ENCODE measurements at regions not wholly inside any gene's neighbourhood (a gene's known extent, or its start where the extent isn't known, plus 50 kb on each side); places are given as distances from the start of the nearest gene placed in this dataset.

- DNase-seq (ENCODE audit: low spot score), result no peak
Measured at GRCh38 chr3:76900596-76900995, 139.3 kb upstream of the ROBO2 start.

GRCh38 chr3:76908156-76908555 lies 131.7 kb upstream of the ROBO2 start:
- DNase-seq (ENCODE audit: low spot score), result no peak

GRCh38 chr3:76912841-76913383 lies 127.0 kb upstream of the ROBO2 start:
- no peak for DNase-seq (ENCODE audit: low spot score)

DNA sequence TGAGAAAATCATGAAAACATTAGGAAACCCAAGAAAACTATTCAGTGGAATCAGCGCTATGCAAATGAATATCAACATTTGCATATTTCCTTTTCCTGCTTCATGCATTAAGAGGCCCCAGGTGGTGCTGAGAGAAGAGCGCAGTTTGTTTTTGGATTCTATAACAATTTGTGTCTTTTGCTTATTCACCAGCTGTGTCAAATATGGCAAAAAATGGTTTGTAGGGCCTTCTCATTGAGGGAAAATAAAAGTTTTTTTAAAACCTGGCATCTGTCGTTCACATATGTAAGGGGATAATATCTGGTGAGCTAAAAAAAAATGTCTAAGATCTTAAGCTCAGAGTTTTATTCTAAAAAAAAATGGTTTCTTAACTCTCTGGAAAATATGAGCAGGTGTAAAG lies 122.5 kb upstream of the ROBO2 start:
- DNase-seq (ENCODE audit: low spot score), result no peak

DNA sequence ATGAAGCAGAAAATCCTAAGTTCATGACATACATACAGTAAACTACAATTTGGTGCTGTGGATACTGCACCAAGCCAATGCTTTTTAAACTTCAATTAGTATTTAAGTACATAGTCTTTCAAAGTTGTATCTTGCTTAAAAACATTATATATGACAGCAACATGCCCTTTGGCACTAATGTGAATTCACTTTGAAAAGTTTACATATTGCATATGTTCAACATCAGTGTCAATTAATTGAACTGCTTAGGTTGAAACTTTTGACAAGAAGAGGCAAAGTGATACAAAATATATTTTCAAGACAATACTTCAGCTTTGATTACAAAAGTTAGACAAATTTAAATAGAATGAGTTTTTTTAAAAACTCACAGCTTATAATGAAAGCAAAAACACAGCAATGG lies 119.4 kb upstream of the ROBO2 start:
- DNase-seq (ENCODE audit: low spot score), result no peak

GRCh38 chr3:76923485-76923884 lies 116.4 kb upstream of the ROBO2 start:
- DNase-seq (ENCODE audit: low spot score), result no peak

- DNase-seq (ENCODE audit: low spot score), result no peak
Measured at GRCh38 chr3:76930712-76931111, 109.2 kb upstream of the ROBO2 start.

DNA sequence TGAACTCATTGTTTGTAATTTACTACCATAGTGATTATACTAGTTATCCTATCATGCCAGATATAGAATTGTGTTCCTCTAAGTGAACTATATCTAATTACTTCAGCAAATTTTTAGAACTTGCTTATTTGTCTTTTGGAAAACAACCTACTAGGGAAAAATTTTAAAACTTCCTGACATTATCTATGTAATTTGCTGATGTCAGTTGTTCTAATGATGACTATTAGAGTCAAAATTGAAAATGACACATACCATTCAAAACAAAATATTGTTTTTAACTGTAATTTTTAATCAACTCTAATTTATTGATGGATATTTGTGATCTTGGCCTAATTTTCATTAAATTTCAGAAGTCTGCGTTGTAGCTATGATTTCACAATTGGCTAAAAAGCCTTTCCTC lies 106.7 kb upstream of the ROBO2 start:
- DNase-seq (ENCODE audit: low spot score), result no peak

DNA sequence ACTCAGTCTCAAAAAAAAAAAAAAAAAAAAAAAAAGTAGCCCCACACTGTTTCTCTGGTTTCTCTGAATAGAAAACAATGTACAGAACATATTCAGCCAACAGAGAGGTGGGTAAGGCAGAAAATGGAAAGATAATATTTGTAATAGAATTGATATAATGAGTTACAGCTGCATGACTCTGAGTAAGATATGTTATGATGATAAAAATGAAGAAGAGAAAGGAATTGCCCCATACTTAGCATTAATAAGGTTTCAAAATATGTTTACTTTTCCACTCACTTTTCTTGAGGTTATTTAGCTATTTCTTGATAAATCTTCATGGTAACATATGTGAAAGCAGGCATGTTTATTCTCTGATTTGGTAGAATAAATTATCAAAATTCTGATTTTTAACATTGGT lies 100.9 kb upstream of the ROBO2 start:
- no peak for DNase-seq (ENCODE audit: low spot score)

GRCh38 chr3:76940181-76940770 lies 99.6 kb upstream of the ROBO2 start:
- DNase-seq (ENCODE audit: low spot score), result no peak

- DNase-seq (ENCODE audit: low spot score), result no peak
Measured at GRCh38 chr3:76941376-76941775, 98.5 kb upstream of the ROBO2 start.

GRCh38 chr3:76942101-76942500 lies 97.8 kb upstream of the ROBO2 start:
- DNase-seq (ENCODE audit: low spot score), result no peak

DNA sequence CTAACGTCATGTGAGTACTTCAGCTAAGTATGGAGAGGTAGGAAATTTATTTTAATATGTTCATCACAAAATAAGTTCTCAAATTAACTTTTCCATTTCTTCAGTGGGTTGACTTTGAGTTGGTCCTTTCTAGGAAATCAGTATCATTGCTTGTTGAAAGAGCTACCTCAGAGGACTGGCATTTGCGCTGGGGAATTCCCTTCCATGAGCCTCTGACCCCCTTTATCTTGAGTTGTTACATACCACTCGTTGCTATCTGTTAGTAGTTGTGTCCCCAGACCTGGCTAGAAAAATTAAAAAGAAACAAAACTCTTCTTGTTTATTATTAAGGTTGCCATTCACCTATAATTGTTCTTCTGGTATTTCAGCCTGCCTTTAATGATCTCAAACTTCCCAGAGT lies 96.8 kb upstream of the ROBO2 start:
- DNase-seq (ENCODE audit: low spot score), result no peak

DNA sequence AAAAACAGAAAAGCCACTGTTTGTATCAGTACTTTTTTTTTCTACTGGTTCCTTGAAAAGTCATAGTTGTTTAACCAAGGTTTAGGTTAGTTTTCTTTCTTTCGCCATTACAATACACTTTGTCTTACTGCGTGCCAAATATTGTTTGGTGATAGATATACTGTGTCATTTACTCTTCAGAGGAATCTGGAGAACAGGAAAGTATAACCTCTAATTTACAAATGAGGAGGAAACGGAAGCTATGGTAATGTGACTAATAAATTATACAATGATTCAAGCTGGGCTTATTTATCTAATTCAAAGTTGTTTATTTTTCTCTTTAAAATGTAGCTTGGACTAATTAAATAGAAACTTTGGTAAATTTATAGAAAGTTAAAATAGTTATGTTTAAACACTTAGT lies 96.2 kb upstream of the ROBO2 start:
- DNase-seq (ENCODE audit: low spot score), result no peak

DNA sequence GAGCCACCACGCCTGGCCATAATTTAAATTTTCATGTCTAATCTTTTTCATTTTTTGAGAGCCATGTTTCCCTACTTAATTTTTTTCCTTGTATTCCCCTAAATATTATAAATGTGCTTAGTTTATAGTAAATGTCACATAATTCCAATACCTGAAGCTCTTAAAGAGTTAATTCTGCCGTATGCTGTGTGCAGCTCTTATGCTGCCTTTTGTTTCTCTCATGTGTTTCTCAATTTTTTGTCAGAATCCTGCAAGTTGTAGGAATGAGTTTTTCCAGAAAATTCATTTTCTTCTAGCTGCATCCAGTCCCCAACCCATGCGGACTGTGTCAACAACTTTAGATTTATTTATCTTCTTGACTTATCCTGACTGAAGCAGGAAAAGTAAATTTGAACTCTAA lies 90.9 kb upstream of the ROBO2 start:
- DNase-seq (ENCODE audit: low spot score), result no peak

- no peak for DNase-seq (ENCODE audit: low spot score)
Measured at GRCh38 chr3:76949462-76949861, 90.4 kb upstream of the ROBO2 start.

DNA sequence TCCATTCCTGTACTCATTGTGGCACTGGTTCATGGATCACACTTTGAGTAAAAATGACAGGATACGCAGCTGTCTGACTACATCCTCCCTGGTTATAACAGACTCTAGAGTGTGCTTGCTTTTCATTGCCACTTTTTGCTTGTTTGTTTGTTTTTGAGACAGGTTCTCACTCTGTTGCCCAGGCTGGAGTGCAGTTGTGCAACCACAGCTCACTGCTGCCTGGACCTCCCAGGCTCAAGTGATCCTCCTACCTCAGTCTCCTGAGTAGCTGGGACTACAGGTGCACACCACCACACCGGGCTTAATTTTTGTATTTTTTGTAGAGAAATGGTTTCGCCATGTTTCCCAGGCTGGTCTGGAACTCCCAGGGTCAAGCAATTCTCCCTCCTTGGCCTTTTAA lies 89.3 kb upstream of the ROBO2 start:
- DNase-seq (ENCODE audit: low spot score), result no peak

DNA sequence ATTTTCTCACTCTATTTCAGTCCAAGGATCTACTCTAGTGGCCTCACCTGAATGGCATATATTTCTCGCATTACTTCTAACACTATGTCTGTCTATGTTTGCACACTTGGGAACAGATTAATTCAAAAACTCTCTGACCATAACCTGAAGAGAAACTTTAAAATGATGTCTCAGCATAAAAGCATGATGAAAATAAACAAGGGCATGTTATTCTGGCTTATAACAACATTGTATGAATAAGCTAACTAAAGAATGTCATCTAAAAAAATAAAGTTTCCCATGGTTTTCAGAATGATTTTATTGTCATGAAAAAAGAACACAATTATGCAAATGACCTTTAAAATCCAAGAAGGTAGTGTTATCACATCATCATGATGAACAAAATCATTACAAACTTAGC lies 85.5 kb upstream of the ROBO2 start:
- DNase-seq (ENCODE audit: low spot score), result no peak

DNA sequence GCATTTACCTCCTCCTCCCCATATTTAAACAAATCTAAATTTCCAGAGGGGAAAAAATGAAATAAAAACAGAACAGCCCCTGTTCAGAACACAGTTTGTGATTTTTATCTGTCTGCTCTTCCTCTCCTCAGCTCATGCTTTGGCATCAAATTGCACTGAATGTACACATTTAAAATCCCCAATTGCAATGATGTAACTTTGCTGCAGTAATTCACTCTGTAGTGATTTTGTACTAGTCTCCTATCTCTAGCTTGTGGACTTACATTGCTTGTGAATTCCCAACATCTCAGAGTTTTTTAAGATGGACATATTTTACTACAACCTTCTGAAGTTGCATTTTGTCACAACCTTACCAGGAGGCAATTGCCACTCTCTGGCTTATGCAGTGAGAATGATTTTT lies 81.6 kb upstream of the ROBO2 start:
- DNase-seq (ENCODE audit: low spot score), result no peak

DNA sequence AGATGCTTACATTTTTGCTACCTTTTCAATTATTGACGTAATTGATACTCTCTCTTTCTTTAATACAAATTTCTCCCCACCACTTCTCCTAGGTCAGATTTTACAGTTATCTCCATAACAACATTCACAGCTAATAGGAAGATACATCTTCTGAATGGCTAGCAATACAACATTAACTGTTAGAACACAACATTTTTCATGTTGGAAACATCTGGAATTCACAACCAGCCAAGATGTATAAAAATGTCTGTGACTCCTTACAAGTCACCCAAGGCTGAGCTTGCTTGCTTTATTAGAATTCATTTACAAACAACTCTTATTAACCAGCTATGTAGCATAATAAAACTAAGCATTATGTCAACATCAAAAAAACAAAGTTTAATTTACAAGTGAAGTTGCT lies 81.0 kb upstream of the ROBO2 start:
- DNase-seq (ENCODE audit: low spot score), result no peak

DNA sequence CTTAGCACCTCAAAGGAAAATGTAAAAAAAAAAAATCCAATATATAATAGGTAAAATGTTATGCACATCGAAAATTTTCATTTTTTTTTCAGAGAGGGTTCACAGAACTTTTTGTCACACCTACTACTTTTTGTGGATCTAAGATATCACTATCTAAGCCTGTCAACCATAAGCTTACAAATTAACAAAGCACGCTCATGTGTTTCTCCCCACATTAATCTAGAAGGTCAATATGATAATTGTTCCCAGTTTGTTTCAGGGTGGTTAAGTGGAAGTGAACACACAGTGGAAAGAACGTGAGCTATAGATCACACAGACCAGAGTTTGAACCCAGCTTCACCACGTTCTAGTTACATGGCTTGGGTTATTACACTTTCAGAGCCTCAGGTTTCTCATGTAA lies 78.6 kb upstream of the ROBO2 start:
- no peak for DNase-seq (ENCODE audit: low spot score)

GRCh38 chr3:76965122-76965725 lies 74.7 kb upstream of the ROBO2 start:
- DNase-seq (ENCODE audit: low spot score), result no peak

DNA sequence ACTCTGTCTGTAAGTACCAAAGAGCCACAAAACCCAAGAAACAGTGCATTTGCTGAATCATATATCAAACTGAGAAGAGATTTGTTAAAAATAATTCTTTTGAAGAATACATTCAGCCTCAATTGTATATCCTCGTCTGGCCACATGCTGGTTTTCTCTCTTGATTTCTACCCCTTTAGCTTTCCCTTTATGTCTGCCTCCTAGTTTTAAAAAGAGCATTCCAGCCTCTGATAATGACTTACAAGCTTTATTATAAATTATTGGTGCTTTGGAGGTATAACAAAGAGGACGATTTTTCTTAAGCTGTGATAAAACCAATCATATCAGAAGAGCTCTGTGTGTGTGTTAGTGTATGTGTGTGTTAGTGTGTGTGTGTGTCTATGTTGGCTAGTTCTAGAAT lies 70.4 kb upstream of the ROBO2 start:
- DNase-seq (ENCODE audit: low spot score), result no peak

- no peak for DNase-seq (ENCODE audit: low spot score)
Measured at GRCh38 chr3:76969996-76970615, 69.8 kb upstream of the ROBO2 start.
